SK-N-SH (cell line): ENCODE measurements at regions not wholly inside any gene's neighbourhood (a gene's known extent, or its start where the extent isn't known, plus 50 kb on each side); places are given as distances from the start of the nearest gene placed in this dataset.

Source experiments
- RAD21 ChIP-seq: IDR thresholded peaks from 2 replicates; pipeline ENCODE4 v1.6.1; 2012; ENCODE audit warnings: mild to moderate bottlenecking, low read length
- TAF1 ChIP-seq: IDR thresholded peaks from 2 replicates; pipeline ENCODE4 v1.6.1; 2012; ENCODE audit warnings: low read depth, mild to moderate bottlenecking, low read length, moderate library complexity, borderline replicate concordance
- TF ChIP-seq, protein P1 (sequence below): fragments of 200-600 bp; sonication (generic); IDR thresholded peaks from 2 replicates; pipeline ENCODE4 v1.6.1; 2017; ENCODE audit warnings: antibody characterized with exemption, mild to moderate bottlenecking, moderate library complexity

DNA sequence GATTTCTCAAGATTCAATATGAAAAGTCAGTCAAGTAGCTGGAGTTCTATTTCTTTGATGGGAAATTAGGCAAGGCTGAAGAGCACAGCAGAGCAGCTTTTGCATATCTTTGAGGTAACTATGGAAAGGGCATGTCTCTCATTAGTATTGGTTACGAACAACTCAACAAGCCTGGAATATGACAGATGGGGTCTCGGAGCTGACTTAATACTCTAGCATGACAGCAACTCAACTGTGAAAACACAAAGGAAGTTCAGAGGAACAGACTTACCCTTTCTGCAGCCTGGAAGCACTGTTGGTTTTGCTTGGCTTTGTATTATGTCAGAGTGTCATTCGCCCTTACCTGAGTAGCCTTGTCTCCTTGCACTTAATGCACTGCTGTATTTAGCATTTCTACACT lies 79.9 kb upstream of the AADAT start:
- TF ChIP-seq RAD21 (no peak), TAF1 (no peak)
- TF ChIP-seq, protein P1, sequence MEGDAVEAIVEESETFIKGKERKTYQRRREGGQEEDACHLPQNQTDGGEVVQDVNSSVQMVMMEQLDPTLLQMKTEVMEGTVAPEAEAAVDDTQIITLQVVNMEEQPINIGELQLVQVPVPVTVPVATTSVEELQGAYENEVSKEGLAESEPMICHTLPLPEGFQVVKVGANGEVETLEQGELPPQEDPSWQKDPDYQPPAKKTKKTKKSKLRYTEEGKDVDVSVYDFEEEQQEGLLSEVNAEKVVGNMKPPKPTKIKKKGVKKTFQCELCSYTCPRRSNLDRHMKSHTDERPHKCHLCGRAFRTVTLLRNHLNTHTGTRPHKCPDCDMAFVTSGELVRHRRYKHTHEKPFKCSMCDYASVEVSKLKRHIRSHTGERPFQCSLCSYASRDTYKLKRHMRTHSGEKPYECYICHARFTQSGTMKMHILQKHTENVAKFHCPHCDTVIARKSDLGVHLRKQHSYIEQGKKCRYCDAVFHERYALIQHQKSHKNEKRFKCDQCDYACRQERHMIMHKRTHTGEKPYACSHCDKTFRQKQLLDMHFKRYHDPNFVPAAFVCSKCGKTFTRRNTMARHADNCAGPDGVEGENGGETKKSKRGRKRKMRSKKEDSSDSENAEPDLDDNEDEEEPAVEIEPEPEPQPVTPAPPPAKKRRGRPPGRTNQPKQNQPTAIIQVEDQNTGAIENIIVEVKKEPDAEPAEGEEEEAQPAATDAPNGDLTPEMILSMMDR: no peak
